Spleen (tissue), 11 donors: ENCODE measurements at regions not wholly inside any gene's neighbourhood (a gene's known extent, or its start where the extent isn't known, plus 50 kb on each side); places are given as distances from the start of the nearest gene placed in this dataset.

ENCODE experiments used
- DNase-seq: peaks from one replicate; pipeline ENCODE4 v3.0.0-alpha.2; 2020
- H3K27ac ChIP-seq, 8 donors: fragments of 200-600 bp; sonication (generic) in 7 of 8; 1 replicate in 4 of 8; 2 replicates in 4 of 8; pipeline versions ENCODE4 v1.5.0 to v1.8.0; 2016 to 2021; ENCODE audit warnings: inconsistent platforms in 4 of 8, mild to moderate bottlenecking in 4 of 8, moderate library complexity in 1 of 8
- H3K27me3 ChIP-seq, 7 donors: fragments of 200-600 bp; sonication (generic) in 6 of 7; replicated peaks in 1 of 7; 1 replicate in 4 of 7; 2 replicates in 3 of 7; pipeline versions ENCODE4 v1.5.0 to v1.8.0; 2016 to 2021; ENCODE audit warnings: inconsistent platforms in 3 of 7, mild to moderate bottlenecking in 1 of 7
- H3K36me3 ChIP-seq, 6 donors: fragments of 200-600 bp; sonication (generic) in 5 of 6; 1 replicate in 4 of 6; 2 replicates in 2 of 6; pipeline versions ENCODE4 v1.5.0 to v1.8.0; 2016 to 2021; ENCODE audit warnings: inconsistent platforms in 2 of 6
- H3K4me1 ChIP-seq, 6 donors: fragments of 200-600 bp; sonication (generic) in 5 of 6; 1 replicate in 3 of 6; 2 replicates in 3 of 6; pipeline versions ENCODE4 v1.5.0 to v1.8.0; 2016 to 2021; ENCODE audit warnings: inconsistent platforms in 3 of 6
- H3K4me3 ChIP-seq, 8 donors: fragments of 200-600 bp; sonication (generic) in 7 of 8; 1 replicate in 4 of 8; 2 replicates in 4 of 8; pipeline versions ENCODE4 v1.5.0 to v1.8.0; 2016 to 2021; ENCODE audit warnings: inconsistent platforms in 4 of 8, mild to moderate bottlenecking in 4 of 8, moderate library complexity in 2 of 8
- H3K9me3 ChIP-seq, 8 donors: fragments of 200-600 bp; sonication (generic) in 7 of 8; 1 replicate in 4 of 8; 2 replicates in 4 of 8; pipeline versions ENCODE4 v1.5.0 to v1.8.0; 2016 to 2021; ENCODE audit warnings: inconsistent platforms in 4 of 8
- CTCF ChIP-seq, 11 experiments: fragments of 200-600 bp in 7 of 11; fragments of 450-650 bp in 4 of 11; sonication (generic) in 4 of 11; IDR thresholded peaks in 8 of 11; conservative IDR thresholded peaks in 3 of 11; 1 replicate in 7 of 11; 2 replicates in 4 of 11; pipeline versions ENCODE4 v1.4.0 to v1.8.0; 2016 to 2021; ENCODE audit warnings: antibody characterized with exemption in 11 of 11, inconsistent platforms in 4 of 11, mild to moderate bottlenecking in 1 of 11
- POLR2A ChIP-seq, 3 donors: fragments of 450-650 bp; IDR thresholded peaks; one replicate each; pipeline ENCODE4 v1.5.1; 2017; ENCODE audit warnings: antibody characterized with exemption in 3 of 3, mild to moderate bottlenecking in 1 of 3
- POLR2AphosphoS5 ChIP-seq, 3 donors: sonication (generic); formaldehyde crosslinking; IDR thresholded peaks; one replicate each; pipeline ENCODE4 v1.5.1; 2017; ENCODE audit warnings: antibody characterized with exemption in 3 of 3
- WGBS, 5 donors: extraction: QIAGEN DNeasy Blood & Tissue Kit in 3 of 5; methylation state at CpG; one replicate each; pipeline versions ENCODE4 v1.1.5 to v1.1.7; 2013 to 2018; 5-methylcytosine and 5-hydroxymethylcytosine counted together
- intact Hi-C: fragments of 100-400 bp; cut with DNase I; formaldehyde crosslinking; loops from one replicate; pipeline ENCODE4 v1.15.0; 2023; ENCODE audit warnings: low total_unique reads
- donor health status: healthy with polysubstance abuse.
- donor health status: DM: no; HTN: no; CAD: no; lungs with moderate emphysema.
- donor health status: DM: no; HTN: no; CAD: no.
- donor health status: Bipolar disorder and iron deficiency.
- donor health status: healthy.
- donor health status: DM: no; HTN: no; CAD: no.
- donor health status: DM: yes; HTN: yes; CAD: no.

GRCh38 chr11:23502389-23502788 lies 642.1 kb upstream of the CCDC179 start:
- Histone ChIP-seq H3K27ac (no peak overlapping the region), H3K27me3 (no peaks in the 10 kb centered on the region), H3K36me3 (no peaks in the 10 kb centered on the region), H3K9me3 (no peaks in the 10 kb centered on the region), H3K4me3 (no peak overlapping the region), H3K4me1 (no peaks in the 10 kb centered on the region)
- WGBS, 5 donors, result 83 to 92% (median 88%) methylated on average over 3 of the region's 3 CpGs
- no peak for DNase-seq
- TF ChIP-seq CTCF (IDR thresholded peaks at IDR 0.05 in 8 of 11, conservative IDR thresholded peaks at IDR 0.05 in 3 of 11) (no peak), POLR2A (IDR thresholded peaks at IDR 0.05) (no peak), POLR2AphosphoS5 (IDR thresholded peaks at IDR 0.05) (no peak)
- intact Hi-C loops, result no loop called here

- H3K4me1 ChIP-seq, result no peaks in the 10 kb centered on the region
- no peak overlapping the region for H3K27ac ChIP-seq
- WGBS, 5 donors, result 70 to 91% (median 80%) methylated on average over 1 of the region's 1 CpG
- no peak overlapping the region for H3K4me3 ChIP-seq
- H3K27me3 ChIP-seq, result no peaks in the 10 kb centered on the region
- DNase-seq, result no peak
- H3K9me3 ChIP-seq, result no peaks in the 10 kb centered on the region
- TF ChIP-seq POLR2AphosphoS5 (IDR thresholded peaks at IDR 0.05), result no peak
- TF ChIP-seq CTCF (IDR thresholded peaks at IDR 0.05 in 8 of 11, conservative IDR thresholded peaks at IDR 0.05 in 3 of 11), result no peak
- H3K36me3 ChIP-seq, result no peaks in the 10 kb centered on the region
- intact Hi-C loops, result no loop called here
Measured at GRCh38 chr11:23502826-23503225, 642.6 kb upstream of the CCDC179 start.

GRCh38 chr11:23509023-23509422 lies 648.7 kb upstream of the CCDC179 start:
- no peaks in the 10 kb centered on the region for H3K4me1 ChIP-seq
- intact Hi-C loops, result no loop called here
- no peak for DNase-seq
- no peaks in the 10 kb centered on the region for H3K9me3 ChIP-seq
- TF ChIP-seq POLR2AphosphoS5 (IDR thresholded peaks at IDR 0.05) (no peak), CTCF (IDR thresholded peaks at IDR 0.05 in 8 of 11, conservative IDR thresholded peaks at IDR 0.05 in 3 of 11) (no peak), POLR2A (IDR thresholded peaks at IDR 0.05) (no peak)
- H3K27me3 ChIP-seq, result no peaks in the 10 kb centered on the region
- no peaks in the 10 kb centered on the region for H3K36me3 ChIP-seq
- H3K27ac ChIP-seq, result no peak overlapping the region
- no peak overlapping the region for H3K4me3 ChIP-seq

- no peaks in the 10 kb centered on the region for H3K9me3 ChIP-seq
- TF ChIP-seq CTCF (IDR thresholded peaks at IDR 0.05 in 8 of 11, conservative IDR thresholded peaks at IDR 0.05 in 3 of 11) (no peak), POLR2A (IDR thresholded peaks at IDR 0.05) (no peak), POLR2AphosphoS5 (IDR thresholded peaks at IDR 0.05) (no peak)
- WGBS, 5 donors, result 46 to 68% (median 52%) methylated on average over 2 of the region's 2 CpGs
- H3K27me3 ChIP-seq, result no peaks in the 10 kb centered on the region
- H3K4me3 ChIP-seq, result no peak overlapping the region
- no peaks in the 10 kb centered on the region for H3K36me3 ChIP-seq
- DNase-seq, result no peak
- intact Hi-C loops, result no loop called here
- H3K27ac ChIP-seq, result no peak overlapping the region
- no peaks in the 10 kb centered on the region for H3K4me1 ChIP-seq
Measured at GRCh38 chr11:23509821-23510220, 649.5 kb upstream of the CCDC179 start.
